K562 (cell line): ENCODE measurements at regions not wholly inside any gene's neighbourhood (a gene's known extent, or its start where the extent isn't known, plus 50 kb on each side); places are given as distances from the start of the nearest gene placed in this dataset.

Source experiments
- ATAC-seq: fragments of 200-7000 bp; cut with Tn5 transposase; 3 replicates; pipeline ENCODE4 v1.9.1; 2020; ENCODE audit warnings: moderate library complexity
- BruUV-seq: library from RNA; stranded (reverse); fragments of 400-500 nt; replicated peaks from 2 replicates; lab custom pipeline; 2021; lab: Mats Ljungman, UMichigan
- CTCF ChIA-PET: fragments of 300-600 bp; formaldehyde crosslinking; extraction: SDS; loops from one replicate; lab custom pipeline; 2021; ENCODE audit warnings: low intra/inter-chr PET ratio; lab: Yijun Ruan, JAX
- POLR2A ChIA-PET: fragments of 300-600, 350-650 bp; sonication (Branson Sonifier 250); formaldehyde crosslinking; extraction: SDS; loops from one replicate; lab custom pipeline; 2021; ENCODE audit warnings: antibody characterized with exemption, inconsistent platforms; lab: Yijun Ruan, JAX
- DNase-seq, 4 experiments: peaks; one replicate each; pipeline versions ENCODE4 v3.0.0 to v3.0.0-alpha.2; 2011 to 2018; ENCODE audit warnings: low spot score in 3 of 4, mixed read lengths in 3 of 4; ENCODE audit errors: extremely low read depth in 1 of 4
- FAIRE-seq: peaks from 2 replicates; lab custom pipeline; 2011; peaks lifted over from hg19 to GRCh38; lab: Jason Lieb, UNC
- H2AFZ ChIP-seq: 2 replicates; pipeline ENCODE4 v1.6.0; 2011; ENCODE audit warnings: low read depth, low read length, control low read depth, inconsistent platforms
- H3K27ac ChIP-seq: fragments of 200-600 bp; 3 replicates; pipeline ENCODE4 v1.8.0; 2011; ENCODE audit warnings: low read depth, mild to moderate bottlenecking, control low read depth, inconsistent platforms, low read length, moderate library complexity, mixed read lengths; ENCODE audit errors: extremely low read depth
- H3K27me3 ChIP-seq, 2 experiments: fragments of 300-600 bp in 1 of 2; 2 replicates in 1 of 2; 3 replicates in 1 of 2; pipeline versions ENCODE4 v1.6.0 to v1.8.0; 2011; ENCODE audit warnings: inconsistent platforms in 2 of 2, low read length in 2 of 2, mild to moderate bottlenecking in 1 of 2, mixed read lengths in 1 of 2, moderate library complexity in 1 of 2; ENCODE audit not compliant: control insufficient read depth in 2 of 2, insufficient read depth in 2 of 2
- H3K36me3 ChIP-seq: fragments of 300-600 bp; 3 replicates; pipeline ENCODE4 v1.8.0; 2011; ENCODE audit warnings: mild to moderate bottlenecking, low read length, inconsistent platforms; ENCODE audit not compliant: control insufficient read depth, insufficient read depth
- H3K4me1 ChIP-seq, 2 experiments: fragments of 200-600 bp in 1 of 2; replicated peaks in 1 of 2; 2 replicates in 1 of 2; 3 replicates in 1 of 2; pipeline versions ENCODE4 v1.5.1 to v1.8.0; 2011; ENCODE audit warnings: inconsistent platforms in 2 of 2, low read length in 2 of 2, mild to moderate bottlenecking in 1 of 2, mixed read lengths in 1 of 2, moderate library complexity in 1 of 2; ENCODE audit not compliant: control insufficient read depth in 2 of 2, insufficient read depth in 2 of 2
- H3K4me2 ChIP-seq: 2 replicates; pipeline ENCODE4 v1.6.1; 2011; ENCODE audit warnings: low read length, control low read depth, inconsistent platforms, mixed read lengths; ENCODE audit not compliant: insufficient read depth
- H3K4me3 ChIP-seq: fragments of 200-600 bp; sonication (generic), shearing (Covaris generic); 2 replicates; pipeline ENCODE4 v1.5.1; 2016; ENCODE audit warnings: control low read depth, inconsistent platforms
- H3K79me2 ChIP-seq: fragments of 200-600 bp; 3 replicates; pipeline ENCODE4 v1.8.0; 2011; ENCODE audit warnings: low read length, inconsistent platforms; ENCODE audit not compliant: control insufficient read depth, insufficient read depth
- H3K9ac ChIP-seq, 2 experiments: 2 replicates each; pipeline versions ENCODE4 v1.6.0 to v1.6.1; 2011; ENCODE audit warnings: low read depth in 2 of 2, low read length in 2 of 2, control low read depth in 1 of 2, inconsistent platforms in 1 of 2, mild to moderate bottlenecking in 1 of 2, mixed read lengths in 1 of 2; ENCODE audit not compliant: insufficient read depth in 1 of 2
- H3K9me1 ChIP-seq: one replicate; pipeline ENCODE4 v1.6.0; 2011; ENCODE audit warnings: inconsistent platforms, mild to moderate bottlenecking, low read length, moderate library complexity; ENCODE audit not compliant: control insufficient read depth, insufficient read depth
- H3K9me3 ChIP-seq: replicated peaks from 2 replicates; pipeline ENCODE4 v1.5.1; 2011; ENCODE audit warnings: low read depth, low read length, inconsistent platforms; ENCODE audit not compliant: control insufficient read depth, insufficient read depth
- H4K20me1 ChIP-seq: replicated peaks from 2 replicates; pipeline ENCODE4 v1.6.1; 2011; ENCODE audit warnings: low read length, inconsistent platforms, mixed read lengths; ENCODE audit not compliant: control insufficient read depth, insufficient read depth
- CHCHD3 ChIP-seq: fragments of 250-450 bp; sonication (Bioruptor Pico); IDR thresholded peaks from 2 replicates; pipeline ENCODE4 v2.1.2; 2022; ENCODE audit warnings: mild to moderate bottlenecking
- EHMT2 ChIP-seq: fragments of 450-650 bp; IDR thresholded peaks from 2 replicates; pipeline ENCODE4 v1.6.1; 2018; ENCODE audit warnings: antibody characterized with exemption
- IFI16 ChIP-seq: fragments of 250-450 bp; sonication (Bioruptor Pico); IDR thresholded peaks from 2 replicates; pipeline ENCODE4 v2.1.2; 2022; ENCODE audit warnings: mild to moderate bottlenecking, inconsistent platforms
- MTA1 ChIP-seq: fragments of 450-650 bp; IDR thresholded peaks from 2 replicates; pipeline ENCODE4 v1.6.1; 2017; ENCODE audit warnings: borderline replicate concordance
- NRF1 ChIP-seq, 2 experiments: fragments of 450-650 bp; IDR thresholded peaks in 1 of 2; conservative IDR thresholded peaks in 1 of 2; 2 replicates each; pipeline ENCODE4 v1.6.1; 2014; ENCODE audit warnings: mild to moderate bottlenecking in 2 of 2
- PPARD ChIP-seq: fragments of 250-450 bp; sonication (Bioruptor Pico); IDR thresholded peaks from 2 replicates; pipeline ENCODE4 v1.8.0; 2022; ENCODE audit warnings: inconsistent platforms, mild to moderate bottlenecking, moderate library complexity
- PYGO2 ChIP-seq: fragments of 450-650 bp; IDR thresholded peaks from 2 replicates; pipeline ENCODE4 v1.6.1; 2016; ENCODE audit warnings: mild to moderate bottlenecking, missing genetic modification characterization, moderate library complexity, missing compliant biosample characterization
- SIX5 ChIP-seq, 2 experiments: IDR thresholded peaks; 2 replicates each; pipeline ENCODE4 v1.6.1; 2011; ENCODE audit warnings: low read length in 2 of 2, borderline replicate concordance in 1 of 2, low read depth in 1 of 2, mild to moderate bottlenecking in 1 of 2, moderate library complexity in 1 of 2; ENCODE audit not compliant: insufficient read depth in 1 of 2
- SRSF9 ChIP-seq: fragments of 200-400 bp; formaldehyde crosslinking; IDR thresholded peaks from 2 replicates; pipeline ENCODE4 v1.6.1; 2017; ENCODE audit warnings: low read depth, low read length, borderline replicate concordance
- ZBTB7A ChIP-seq: IDR thresholded peaks from 2 replicates; pipeline ENCODE4 v1.6.1; 2011; ENCODE audit warnings: low read depth, mild to moderate bottlenecking, low read length, moderate library complexity, borderline replicate concordance; ENCODE audit not compliant: control insufficient read depth
- WGBS: fragments of 100-300 bp; shearing (Covaris generic); methylation state at CpG from one replicate; pipeline ENCODE4 v1.1.6; 2016; ENCODE audit warnings: low coverage, mixed read lengths; ENCODE audit not compliant: insufficient coverage; ENCODE audit errors: missing lambda C conversion rate; 5-methylcytosine and 5-hydroxymethylcytosine counted together
- in situ Hi-C: fragments of 300-500 bp; cut with MboI; formaldehyde crosslinking; loops from 4 replicates; pipeline ENCODE4 v1.15.0; 2018; ENCODE audit warnings: inconsistent platforms, mixed read lengths
- intact Hi-C: fragments of 100-400 bp; cut with micrococcal nuclease; formaldehyde crosslinking; loops from 2 replicates; pipeline ENCODE4 v1.14.2; 2022
- TF ChIP-seq, protein P1 (sequence below), 2 experiments: IDR thresholded peaks in 1 of 2; conservative IDR thresholded peaks in 1 of 2; 2 replicates each; pipeline ENCODE4 v1.6.1; 2016; ENCODE audit warnings: low read depth in 2 of 2, mild to moderate bottlenecking in 1 of 2, missing compliant biosample characterization in 1 of 2, missing genetic modification characterization in 1 of 2, moderate library complexity in 1 of 2
- TF ChIP-seq, protein P2 (sequence below): sonication (generic); formaldehyde crosslinking; IDR thresholded peaks from 2 replicates; pipeline ENCODE4 v1.8.1; 2022; ENCODE audit warnings: missing genetic modification reagents
- TF ChIP-seq, protein P3 (sequence below): IDR thresholded peaks from 3 replicates; pipeline ENCODE4 v1.6.1; 2011; ENCODE audit warnings: borderline replicate concordance, mild to moderate bottlenecking, moderate library complexity; ENCODE audit not compliant: insufficient read length; ENCODE audit errors: extremely low read depth
- TF ChIP-seq, protein P4 (sequence below): IDR thresholded peaks from 2 replicates; pipeline ENCODE4 v1.6.1; 2016; ENCODE audit warnings: missing genetic modification characterization, missing compliant biosample characterization

DNA sequence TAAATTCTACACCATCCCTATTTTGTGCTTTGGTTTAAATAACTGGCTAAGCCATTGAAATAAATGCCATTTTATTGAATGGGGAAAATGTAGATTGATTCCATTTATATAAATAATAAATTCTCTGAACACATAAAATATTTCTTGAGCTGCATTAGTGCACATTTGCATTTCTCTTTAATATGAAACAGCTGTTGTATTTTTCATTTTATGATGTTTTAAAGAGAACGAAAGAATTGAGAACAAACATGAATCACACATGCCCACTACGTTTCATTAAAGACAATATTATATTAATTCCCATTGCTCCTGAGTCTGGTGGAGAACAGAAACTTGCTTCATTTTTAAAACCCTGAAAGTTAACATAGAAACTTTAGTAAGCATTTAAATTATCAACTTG, 235.7 kb upstream of the CFAP20DC start:
- in situ Hi-C loops (no loop called here), intact Hi-C loops (no loop called here)
- no peak overlapping the region for H3K4me3 ChIP-seq
- DNase-seq (no peak), FAIRE-seq (no peak), ATAC-seq (no peak)
- H3K27ac ChIP-seq, result no peak overlapping the region
- H3K27me3 ChIP-seq, result peaks cover 0 to 5% of the 10 kb centered on the region in 2 experiments; a peak in 2 of 5 replicates
- BruUV-seq, result no TSS peak
- no peaks in the 10 kb centered on the region for H3K36me3 ChIP-seq
- CTCF ChIA-PET, result no interaction called here
- no peak overlapping the region for H3K9ac ChIP-seq
- POLR2A ChIA-PET, result interaction anchor here (0.7 kb wide), 1 partner anchor 70 kb away, joined by 3 read pairs; no protein-coding TSS in a partner anchor
- H3K79me2 ChIP-seq, result no peaks in the 10 kb centered on the region
- H3K4me1 ChIP-seq, result no peaks in the 10 kb centered on the region
- H4K20me1 ChIP-seq, result no peaks in the 10 kb centered on the region
- no peaks in the 10 kb centered on the region for H3K9me3 ChIP-seq
- H3K4me2 ChIP-seq, result no peak overlapping the region
- WGBS, result 0% methylated on average over 2 of the region's 2 CpGs
- H2AFZ ChIP-seq, result no peak overlapping the region
- no peaks in the 10 kb centered on the region for H3K9me1 ChIP-seq
- TF ChIP-seq, protein P1, sequence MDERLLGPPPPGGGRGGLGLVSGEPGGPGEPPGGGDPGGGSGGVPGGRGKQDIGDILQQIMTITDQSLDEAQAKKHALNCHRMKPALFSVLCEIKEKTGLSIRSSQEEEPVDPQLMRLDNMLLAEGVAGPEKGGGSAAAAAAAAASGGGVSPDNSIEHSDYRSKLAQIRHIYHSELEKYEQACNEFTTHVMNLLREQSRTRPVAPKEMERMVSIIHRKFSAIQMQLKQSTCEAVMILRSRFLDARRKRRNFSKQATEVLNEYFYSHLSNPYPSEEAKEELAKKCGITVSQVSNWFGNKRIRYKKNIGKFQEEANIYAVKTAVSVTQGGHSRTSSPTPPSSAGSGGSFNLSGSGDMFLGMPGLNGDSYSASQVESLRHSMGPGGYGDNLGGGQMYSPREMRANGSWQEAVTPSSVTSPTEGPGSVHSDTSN (CRISPR knock-in tag; IDR thresholded peaks at IDR 0.05; ENCODE audit: low read depth), result no peak
- TF ChIP-seq, protein P1 (tag; conservative IDR thresholded peaks at IDR 0.05; ENCODE audit: low read depth), result no peak
- TF ChIP-seq SIX5 (IDR thresholded peaks at IDR 0.05; ENCODE audit: borderline replicate concordance in 1 of 2, insufficient read depth in 1 of 2, low read depth in 1 of 2, low read length in 2 of 2) (no peak), NRF1 (conservative IDR thresholded peaks at IDR 0.05 in 1 of 2, IDR thresholded peaks at IDR 0.05 in 1 of 2) (no peak), MTA1 (no peak), PPARD (CRISPR knock-in tag) (no peak), ZBTB7A (no peak), EHMT2 (no peak), SRSF9 (no peak), PYGO2 (tag) (no peak), IFI16 (CRISPR knock-in tag) (no peak), CHCHD3 (CRISPR knock-in tag) (no peak)
- TF ChIP-seq, protein P2, sequence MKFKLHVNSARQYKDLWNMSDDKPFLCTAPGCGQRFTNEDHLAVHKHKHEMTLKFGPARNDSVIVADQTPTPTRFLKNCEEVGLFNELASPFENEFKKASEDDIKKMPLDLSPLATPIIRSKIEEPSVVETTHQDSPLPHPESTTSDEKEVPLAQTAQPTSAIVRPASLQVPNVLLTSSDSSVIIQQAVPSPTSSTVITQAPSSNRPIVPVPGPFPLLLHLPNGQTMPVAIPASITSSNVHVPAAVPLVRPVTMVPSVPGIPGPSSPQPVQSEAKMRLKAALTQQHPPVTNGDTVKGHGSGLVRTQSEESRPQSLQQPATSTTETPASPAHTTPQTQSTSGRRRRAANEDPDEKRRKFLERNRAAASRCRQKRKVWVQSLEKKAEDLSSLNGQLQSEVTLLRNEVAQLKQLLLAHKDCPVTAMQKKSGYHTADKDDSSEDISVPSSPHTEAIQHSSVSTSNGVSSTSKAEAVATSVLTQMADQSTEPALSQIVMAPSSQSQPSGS, result no peak
- TF ChIP-seq, protein P3, sequence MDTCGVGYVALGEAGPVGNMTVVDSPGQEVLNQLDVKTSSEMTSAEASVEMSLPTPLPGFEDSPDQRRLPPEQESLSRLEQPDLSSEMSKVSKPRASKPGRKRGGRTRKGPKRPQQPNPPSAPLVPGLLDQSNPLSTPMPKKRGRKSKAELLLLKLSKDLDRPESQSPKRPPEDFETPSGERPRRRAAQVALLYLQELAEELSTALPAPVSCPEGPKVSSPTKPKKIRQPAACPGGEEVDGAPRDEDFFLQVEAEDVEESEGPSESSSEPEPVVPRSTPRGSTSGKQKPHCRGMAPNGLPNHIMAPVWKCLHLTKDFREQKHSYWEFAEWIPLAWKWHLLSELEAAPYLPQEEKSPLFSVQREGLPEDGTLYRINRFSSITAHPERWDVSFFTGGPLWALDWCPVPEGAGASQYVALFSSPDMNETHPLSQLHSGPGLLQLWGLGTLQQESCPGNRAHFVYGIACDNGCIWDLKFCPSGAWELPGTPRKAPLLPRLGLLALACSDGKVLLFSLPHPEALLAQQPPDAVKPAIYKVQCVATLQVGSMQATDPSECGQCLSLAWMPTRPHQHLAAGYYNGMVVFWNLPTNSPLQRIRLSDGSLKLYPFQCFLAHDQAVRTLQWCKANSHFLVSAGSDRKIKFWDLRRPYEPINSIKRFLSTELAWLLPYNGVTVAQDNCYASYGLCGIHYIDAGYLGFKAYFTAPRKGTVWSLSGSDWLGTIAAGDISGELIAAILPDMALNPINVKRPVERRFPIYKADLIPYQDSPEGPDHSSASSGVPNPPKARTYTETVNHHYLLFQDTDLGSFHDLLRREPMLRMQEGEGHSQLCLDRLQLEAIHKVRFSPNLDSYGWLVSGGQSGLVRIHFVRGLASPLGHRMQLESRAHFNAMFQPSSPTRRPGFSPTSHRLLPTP, result no peak
- TF ChIP-seq, protein P4, sequence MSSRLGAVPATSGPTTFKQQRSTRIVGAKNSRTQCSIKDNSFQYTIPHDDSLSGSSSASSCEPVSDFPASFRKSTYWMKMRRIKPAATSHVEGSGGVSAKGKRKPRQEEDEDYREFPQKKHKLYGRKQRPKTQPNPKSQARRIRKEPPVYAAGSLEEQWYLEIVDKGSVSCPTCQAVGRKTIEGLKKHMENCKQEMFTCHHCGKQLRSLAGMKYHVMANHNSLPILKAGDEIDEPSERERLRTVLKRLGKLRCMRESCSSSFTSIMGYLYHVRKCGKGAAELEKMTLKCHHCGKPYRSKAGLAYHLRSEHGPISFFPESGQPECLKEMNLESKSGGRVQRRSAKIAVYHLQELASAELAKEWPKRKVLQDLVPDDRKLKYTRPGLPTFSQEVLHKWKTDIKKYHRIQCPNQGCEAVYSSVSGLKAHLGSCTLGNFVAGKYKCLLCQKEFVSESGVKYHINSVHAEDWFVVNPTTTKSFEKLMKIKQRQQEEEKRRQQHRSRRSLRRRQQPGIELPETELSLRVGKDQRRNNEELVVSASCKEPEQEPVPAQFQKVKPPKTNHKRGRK, result no peak
